IPS DF 19.7 (cell line): ENCODE measurements at regions not wholly inside any gene's neighbourhood (a gene's known extent, or its start where the extent isn't known, plus 50 kb on each side); places are given as distances from the start of the nearest gene placed in this dataset.
"Not testable (repeated sequence)": the region's sequence is repeated elsewhere in the genome, so short reads cannot be mapped to it uniquely, and the experiment has no call there.

Experiments
- DNase-seq: peaks from one replicate; pipeline ENCODE4 v3.0.0-alpha.2; 2013; ENCODE audit warnings: low read depth, low spot score

DNA sequence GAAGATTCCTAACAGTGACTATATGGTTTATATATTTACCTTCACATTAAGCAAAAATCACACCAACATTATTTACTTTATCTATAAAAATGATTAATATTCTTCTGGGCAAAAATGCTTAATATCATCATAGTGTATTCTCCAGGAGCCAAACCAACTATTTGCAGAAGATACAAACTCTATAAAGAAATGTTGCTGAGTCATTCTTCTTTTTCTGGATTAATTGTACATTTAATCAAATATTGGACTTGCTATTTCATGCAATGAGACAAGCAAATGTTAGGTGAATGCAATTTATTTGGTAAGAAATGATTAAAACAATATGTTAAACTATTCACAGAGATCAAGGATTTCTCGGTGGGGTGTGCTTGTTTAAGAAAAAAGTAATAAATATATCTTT is 1075.8 kb downstream of the PCDH9 start:
- DNase-seq = no peak

DNA sequence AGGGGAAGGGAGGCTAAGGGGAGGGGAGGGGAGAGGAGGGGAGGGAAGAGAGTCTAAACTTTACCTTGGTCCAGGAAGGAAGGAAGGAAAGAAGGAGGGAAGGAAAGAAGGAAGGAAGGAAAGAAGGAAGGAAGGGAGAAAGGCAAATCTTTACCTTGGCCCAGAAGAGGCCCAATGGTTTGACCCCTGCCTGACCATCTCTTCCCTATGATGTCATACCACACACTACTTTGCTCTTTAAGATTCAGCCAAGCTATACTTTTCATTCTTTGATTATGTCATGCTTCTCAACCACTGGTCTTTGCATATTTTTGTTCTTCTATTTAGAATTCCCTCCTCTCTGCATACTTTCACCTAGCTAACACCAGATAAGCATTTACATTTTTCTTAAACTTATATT is 1077.5 kb downstream of the PCDH9 start:
- DNase-seq = no peak

DNA sequence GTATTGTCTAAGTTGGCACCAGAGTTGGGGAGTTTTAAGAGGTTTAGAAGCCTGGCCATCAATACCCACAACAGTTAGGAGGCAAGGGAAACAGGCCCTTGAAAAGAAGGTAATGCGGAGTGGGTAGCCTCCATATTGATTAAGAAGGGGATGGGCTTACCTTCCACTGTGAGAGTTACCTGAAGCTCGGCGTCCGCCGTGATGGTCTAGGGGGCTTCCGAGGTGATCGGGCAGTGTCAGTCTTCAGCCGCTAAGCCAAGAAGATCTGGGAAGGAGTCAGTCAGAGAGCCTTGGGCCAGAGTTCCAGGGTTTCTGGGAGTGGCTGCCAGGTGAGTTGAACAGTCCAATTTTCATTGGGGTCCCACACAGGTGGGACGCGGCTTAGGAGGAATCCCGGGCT is 1085.8 kb downstream of the PCDH9 start:
- not testable (repeated sequence) for DNase-seq

DNA sequence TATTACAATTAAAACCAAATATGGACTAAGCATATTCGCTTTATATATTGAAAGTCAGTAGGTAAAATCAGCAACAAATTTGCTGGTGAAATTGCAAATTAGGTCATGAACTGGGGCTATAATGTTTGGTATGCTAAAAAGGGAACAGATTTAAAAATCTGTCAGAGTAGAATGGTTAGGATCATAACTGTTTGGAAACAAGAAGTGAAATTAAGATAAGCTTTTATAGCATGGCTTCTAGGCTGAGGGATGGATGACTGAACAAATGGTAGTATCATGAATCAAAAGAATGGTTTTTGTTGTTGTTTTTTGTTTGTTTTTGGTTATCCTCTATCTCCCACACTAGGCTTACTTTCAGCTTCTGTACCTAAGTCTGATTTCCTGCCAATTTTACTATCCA is 1090.4 kb downstream of the PCDH9 start:
- no peak for DNase-seq

DNA sequence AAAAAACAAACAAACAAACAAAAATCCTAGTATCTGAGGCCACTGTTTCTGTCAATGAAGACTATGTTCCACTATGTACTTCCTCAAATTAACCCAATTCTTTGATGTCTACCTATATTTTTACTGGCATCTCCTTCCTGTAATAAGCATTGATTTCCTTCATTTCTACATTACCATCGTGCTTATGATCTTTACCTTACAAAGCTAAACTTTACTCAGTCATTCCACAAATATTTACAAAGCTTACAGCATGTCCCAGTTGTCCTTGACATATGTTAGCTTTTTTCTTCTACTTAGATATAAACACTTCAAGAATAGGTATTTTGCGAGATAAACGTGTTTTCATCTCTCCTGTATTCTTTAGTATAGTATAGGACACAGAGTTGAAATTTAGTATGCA is 1090.9 kb downstream of the PCDH9 start:
- no peak for DNase-seq

DNA sequence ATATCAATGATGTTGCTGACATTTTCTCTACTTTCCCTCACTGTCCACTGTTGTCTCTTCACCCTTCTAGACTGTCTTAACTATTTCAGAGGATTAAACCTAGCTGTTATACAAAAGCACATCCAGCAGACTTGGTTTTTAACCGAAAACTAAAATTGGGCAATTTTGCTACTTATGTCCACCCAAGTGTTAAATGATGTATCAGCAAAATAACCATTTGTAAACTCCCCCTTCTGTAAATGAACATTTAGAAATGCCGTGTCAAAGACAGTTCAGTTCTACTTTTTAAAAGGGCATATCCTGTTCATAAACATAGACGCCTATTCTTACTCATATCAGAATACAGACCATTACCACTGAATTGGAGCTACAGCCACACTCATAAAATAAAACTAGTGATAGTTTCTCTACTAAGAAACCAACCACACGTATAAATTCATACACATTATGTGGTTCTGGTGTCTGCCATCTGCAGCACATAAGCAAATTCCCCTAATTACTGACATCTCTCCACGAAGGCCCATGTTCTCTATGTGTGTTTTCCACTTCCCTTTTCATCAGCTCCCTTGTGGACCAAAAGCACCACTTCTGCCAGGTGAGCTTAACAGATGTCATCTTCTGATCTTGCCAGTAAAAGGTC is 1091.8 kb downstream of the PCDH9 start:
- no peak for DNase-seq

DNA sequence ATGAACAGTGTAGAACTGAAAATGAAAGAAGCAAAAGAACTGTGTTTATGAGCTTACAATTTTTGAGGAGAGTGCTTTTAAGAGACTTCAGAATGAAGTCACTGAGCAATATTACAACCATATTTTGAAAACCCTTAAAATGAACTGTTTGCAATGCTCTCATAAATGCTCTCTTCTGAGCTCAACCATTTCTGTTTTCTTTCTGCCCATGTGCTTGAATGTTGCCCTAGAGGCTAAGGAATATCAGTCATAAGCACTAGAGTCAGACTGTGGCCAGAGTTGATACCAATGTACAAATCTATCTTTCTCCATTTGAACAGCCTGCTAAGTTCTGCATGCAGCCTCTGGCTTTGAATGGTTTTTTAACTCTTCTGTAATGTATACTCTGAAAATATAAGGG is 1092.8 kb downstream of the PCDH9 start:
- no peak for DNase-seq

DNA sequence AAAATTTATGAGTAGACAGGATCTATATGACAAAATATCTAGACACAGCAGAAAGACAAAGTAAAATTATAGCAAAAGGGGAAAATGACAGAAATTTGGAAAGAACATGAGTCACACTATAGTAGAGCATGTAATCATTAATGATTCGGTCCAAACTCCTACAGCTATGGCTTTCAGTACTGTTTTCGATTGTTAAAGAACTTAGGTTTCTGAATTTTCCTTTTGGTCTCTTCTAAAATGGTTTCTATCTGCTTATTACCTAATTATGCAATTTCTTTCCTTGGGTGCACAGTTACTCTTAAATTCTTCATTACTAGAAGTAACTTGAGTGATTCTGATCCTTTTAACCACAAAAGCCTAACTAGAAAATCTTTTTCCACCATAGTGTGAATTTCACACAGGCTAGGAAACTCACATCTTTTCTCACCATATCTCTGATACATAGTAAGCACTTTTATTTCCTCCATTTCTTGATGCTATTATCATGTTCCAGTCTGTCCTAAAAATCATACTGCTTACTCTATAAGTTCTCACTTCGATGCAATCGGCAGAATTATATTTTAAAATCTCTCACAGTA is 1101.4 kb downstream of the PCDH9 start:
- no peak for DNase-seq

DNA sequence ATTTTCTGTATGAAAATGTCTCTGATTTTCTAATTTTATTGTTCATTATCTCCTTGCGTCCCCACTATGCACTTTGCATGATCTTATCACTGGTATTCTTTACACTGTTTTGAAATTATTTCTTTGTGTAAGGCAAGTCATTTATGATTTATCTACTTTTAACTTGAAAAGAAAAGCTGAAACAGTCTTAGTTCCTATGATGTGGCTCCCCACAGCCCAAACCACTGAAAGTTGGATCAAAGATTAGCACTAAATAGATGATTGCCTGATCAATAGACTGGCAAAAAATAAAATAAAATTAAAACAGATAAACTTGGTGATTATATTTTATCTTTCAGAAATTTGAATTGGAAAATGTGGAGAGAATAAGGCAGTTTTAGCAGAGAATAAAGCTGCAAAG is 1101.9 kb downstream of the PCDH9 start:
- DNase-seq = no peak

DNA sequence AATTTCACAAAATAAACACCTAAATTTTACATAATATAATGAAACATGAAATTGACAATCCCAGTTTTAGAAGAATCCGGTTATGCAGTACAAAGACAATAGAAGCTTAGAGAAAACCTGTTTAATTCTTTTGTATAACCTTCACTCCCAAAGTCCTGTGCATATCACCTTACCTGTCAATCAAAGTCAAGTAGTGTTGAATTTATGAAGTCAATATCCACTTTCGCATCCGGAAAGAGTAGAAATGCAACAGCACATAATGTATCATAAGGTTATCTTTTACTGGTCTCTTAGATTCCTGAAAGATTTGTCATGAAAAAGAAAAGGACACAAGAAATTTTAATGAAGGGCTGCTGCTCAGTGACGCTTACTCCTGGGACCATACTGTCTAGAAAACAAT is 1112.6 kb downstream of the PCDH9 start:
- DNase-seq = no peak

DNA sequence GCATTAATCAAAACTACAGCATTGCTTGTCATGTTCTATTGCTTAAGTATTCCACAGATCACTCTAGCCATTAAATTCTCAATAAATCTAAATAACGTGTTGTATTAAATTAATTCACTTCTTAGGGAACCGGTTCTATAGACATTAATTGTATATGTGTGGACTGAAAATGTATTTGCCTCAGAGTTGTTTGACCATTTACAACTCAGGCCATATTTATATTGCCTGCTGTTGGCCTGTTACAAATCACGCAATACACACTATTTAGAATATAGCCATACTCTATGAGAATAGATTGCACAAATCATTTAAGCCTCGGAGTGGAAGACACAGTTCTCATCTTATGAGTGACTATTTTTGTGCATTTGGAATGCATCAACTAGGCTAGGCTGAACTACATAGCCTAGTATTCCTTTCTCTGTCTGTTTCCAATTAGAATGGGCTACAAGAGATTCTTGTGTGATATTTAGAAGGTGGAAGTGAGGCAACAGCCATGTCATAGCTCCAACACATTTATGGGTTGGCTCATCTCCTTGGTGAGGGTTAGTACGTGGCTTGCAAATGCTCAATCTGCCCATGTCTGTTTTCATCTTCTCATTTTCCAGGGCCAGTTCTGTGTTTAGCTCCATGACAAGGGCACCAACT is 1116.1 kb downstream of the PCDH9 start:
- no peak for DNase-seq

DNA sequence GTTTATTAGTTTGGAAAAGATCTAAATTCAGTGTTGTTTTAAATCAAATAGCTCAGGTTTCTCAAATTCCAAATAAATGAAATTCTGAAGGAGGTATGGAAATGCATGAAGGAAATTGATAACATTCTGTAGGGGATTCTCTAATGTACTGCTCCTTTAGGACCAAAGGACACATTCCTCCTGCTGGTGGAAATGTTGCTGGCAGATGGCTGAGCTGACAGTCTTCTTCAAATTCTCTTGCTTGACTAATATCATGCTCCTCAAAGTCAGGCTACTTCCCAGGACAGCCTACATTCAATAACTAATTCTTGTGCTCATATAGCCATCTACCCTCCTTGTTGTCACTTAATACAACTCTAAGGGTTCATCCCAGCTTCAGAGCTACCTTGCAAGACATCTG is 1118.5 kb downstream of the PCDH9 start:
- no peak for DNase-seq

DNA sequence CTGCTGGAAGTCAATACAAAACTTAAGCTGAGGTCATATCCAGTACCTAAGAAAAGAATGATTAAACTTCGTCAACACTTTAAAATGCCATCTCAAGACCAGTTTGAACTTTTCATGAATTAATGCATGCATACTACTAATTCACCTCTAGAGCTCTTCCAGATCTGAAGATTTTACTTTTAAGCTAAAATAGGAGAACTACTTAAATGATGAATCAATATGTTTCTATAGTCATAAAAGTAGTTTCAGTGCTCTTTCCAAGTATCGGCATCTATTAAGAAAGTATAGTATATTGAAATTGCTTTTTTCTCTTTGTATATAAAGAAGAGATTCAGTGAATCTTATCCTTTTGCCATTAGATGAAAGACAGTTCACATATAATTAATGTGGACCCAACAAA is 1123.9 kb downstream of the PCDH9 start:
- no peak for DNase-seq

DNA sequence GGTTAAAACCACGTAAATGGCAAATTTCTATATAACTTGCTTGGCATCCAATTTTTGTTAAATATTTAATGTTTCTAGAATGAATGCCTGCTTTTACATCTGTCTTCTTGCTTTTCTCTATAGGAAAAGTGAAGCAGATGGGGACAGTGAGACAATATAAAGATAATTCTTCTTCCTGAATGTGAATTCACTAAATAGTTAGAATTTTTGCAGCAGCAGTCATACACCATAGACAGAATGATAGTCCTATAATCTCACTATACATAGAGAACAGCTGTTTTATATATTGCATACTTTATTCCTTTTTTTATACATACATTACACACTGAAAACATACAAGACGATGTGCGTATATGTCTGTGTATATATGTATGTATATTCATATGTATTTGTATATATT is 1127.3 kb downstream of the PCDH9 start:
- no peak for DNase-seq

DNA sequence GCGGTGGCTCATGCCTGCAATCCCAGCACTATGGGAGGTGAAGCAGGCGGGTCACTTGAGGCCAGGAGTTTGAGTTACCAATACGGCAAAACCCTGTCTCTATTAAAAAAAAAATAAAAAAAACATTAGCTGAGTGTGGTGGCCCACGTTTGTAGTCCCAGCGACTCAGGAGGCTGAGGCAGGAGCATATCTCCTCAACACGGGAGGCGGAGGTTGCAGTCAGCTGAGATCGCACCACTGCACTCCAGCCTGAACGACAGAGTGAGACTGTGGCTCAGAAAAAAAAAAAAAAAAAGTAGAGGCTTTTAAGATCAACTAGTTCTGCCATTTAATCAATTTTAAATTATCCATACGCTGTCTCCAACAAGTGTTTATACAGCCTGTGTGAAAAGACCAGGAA is 1130.3 kb downstream of the PCDH9 start:
- DNase-seq = no peak

DNA sequence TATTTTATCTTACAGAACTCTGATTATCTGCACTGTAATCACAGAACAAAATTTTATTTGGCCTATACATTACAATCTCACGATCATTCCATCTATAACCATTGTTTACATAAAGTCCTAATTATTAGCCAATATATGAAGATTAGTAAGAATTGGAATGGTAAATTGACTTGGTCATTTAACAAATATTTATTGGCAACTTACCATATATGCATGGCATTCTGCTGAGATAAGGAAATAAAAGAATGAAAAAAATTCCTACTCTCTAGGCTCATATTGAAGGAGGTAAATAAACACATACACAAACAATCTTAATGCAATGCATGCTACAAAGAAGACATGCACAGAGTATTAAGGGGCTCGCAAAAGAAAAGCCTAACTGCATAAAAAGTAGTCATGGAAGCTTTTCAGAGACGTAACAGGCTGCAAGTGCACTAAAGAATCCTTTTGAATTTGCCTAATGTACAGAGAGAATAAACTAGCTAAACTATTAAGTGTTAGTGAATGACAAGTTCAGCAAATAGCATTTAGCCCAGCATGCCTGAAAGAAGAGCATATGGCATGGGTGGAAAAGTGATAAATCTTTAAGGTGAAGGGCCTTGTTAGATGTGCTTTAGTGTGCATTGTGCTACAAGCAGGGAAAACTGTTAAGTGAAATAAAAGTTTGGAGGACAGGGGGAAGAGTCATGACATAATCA is 1131.1 kb downstream of the PCDH9 start:
- DNase-seq = no peak

DNA sequence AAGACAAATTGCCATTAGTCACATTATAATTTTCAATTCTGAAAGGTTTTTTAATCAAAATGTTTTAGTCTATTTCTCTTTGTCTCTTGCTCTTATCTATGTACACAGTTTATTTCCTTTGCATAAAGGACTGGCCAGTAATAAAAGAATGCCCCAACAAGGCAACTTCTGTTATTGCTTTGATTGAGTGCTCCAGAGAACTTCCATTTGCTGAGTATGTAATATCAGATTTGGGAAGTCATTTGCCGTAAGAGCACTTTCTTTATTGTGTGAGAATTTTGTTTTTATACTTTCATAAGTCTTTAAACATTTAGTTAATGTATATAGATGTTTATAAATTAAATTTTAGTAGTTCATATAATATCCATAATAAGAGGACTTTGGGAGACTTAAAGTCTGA is 1140.4 kb downstream of the PCDH9 start:
- no peak for DNase-seq

DNA sequence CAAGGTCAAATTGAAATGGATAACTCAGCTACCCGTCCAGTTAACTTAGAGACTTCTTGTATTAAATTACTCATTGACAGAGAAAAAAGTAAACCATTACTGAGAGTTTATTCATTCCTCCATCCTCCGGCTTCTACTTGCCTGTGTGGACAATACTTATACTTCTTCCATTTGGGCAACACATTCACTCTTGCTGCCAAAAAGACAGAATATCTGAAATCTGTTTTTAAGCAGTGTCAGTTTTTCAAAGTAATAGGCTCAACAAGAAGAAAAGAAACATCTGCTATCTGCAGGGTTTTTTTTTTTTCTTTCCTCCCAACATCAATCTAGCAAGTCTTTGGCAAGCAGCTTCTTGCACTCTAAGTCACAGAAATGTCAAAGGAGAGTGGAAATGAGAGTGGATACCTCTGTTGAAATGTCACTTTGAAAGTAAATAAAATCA is 1142.8 kb downstream of the PCDH9 start:
- DNase-seq = no peak

DNA sequence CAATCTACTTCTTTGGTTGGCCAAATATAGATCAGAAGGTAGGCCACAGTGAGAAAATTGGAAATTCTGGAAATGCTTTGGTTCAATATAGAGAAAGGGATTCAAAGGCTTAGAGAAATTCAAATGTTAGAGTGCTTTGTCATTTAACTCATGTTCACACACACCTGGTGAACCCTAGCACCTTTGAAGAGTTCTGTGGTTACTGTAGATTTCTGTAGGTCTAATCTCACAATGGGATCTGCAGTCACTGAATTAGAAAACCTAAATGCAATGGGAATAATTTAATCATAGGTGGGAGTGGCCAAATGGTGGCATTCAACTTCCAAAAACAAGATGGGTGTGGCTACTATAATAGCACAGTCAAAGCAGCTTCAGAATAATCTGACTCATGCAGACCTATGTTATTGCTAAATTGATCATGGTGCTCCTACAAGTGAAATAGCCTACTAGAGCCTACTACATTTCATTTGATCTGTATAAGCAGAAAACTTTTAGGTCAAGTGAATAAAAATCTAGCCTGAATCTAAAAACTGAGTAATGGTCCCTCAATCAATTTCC is 1152.9 kb downstream of the PCDH9 start:
- no peak for DNase-seq

DNA sequence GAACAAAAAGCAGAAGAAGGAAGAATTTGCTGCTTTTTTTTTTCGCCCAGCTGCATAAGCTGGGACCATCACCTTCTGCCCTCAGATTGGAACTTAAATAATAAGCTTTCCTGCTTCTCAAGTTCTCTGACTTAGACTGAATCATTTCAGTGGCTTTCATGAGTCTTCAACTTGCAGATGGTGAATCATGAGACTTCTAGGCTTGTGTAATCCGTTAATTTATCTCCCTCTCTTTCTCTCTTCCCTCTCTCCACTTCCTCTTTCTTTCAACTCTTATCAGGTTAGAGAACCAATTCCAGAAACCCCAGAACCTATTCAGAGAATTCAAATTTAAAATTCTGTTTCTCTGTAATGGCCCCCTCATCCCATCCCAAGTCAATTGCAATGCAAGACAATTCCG is 1153.7 kb downstream of the PCDH9 start:
- DNase-seq = no peak

DNA sequence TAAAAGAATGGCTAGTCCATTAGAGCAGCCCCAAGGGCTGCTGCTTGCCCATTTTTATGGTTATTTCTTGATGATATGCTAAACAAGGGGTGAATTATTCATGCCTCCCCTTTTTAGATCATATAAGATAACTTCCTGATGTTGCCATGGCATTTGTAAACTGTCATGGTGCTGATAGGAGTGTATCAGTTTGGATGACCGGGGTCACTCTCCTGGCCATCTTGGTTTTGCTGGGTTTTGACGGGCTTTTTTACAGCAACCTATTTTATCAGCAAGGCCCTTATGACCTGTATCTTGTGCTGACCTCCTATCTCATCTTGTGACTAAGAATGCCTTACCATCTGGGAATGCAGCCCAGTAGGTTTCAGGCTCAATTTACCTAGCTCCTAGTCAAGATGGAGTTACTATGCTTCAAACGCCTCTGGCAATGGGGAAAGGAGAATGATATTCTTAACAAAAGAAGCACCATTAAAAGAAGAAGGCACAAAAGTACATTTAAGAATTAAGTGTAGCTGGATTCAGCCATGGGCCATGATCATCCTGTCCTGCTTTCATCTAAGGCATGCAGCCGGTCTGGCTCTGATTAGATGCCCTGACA is 1156.0 kb downstream of the PCDH9 start:
- no peak for DNase-seq

DNA sequence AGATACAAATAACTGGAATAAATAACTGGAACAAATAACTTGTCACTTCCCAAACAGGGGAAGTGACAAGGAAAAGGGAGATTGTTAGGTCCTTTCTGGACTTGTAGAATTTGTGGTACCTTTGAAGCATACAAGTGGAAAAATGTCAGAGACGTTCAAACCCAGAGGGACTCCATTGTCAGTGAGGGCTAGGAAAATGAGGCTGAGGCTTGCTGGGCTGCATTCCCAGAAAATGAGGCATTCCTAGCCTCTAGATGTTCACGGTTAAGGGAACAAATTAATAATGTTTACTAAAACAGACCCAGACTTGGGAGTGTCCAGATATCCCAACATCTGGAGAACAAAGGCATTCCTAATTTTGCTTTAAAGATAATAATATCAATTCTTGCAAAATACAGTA is 1158.0 kb downstream of the PCDH9 start:
- DNase-seq = not testable (repeated sequence)
